Activated gamma-delta T cell treated with Interleukin-2 at 50 U/mL for 16 hours (primary cell): ENCODE measurements at regions not wholly inside any gene's neighbourhood (a gene's known extent, or its start where the extent isn't known, plus 50 kb on each side); places are given as distances from the start of the nearest gene placed in this dataset.
"Not testable (repeated sequence)": the region's sequence is repeated elsewhere in the genome, so short reads cannot be mapped to it uniquely, and the experiment has no call there.

Experiments
- DNase-seq: peaks from one replicate; pipeline ENCODE4 v3.0.0-alpha.2; 2020

DNA sequence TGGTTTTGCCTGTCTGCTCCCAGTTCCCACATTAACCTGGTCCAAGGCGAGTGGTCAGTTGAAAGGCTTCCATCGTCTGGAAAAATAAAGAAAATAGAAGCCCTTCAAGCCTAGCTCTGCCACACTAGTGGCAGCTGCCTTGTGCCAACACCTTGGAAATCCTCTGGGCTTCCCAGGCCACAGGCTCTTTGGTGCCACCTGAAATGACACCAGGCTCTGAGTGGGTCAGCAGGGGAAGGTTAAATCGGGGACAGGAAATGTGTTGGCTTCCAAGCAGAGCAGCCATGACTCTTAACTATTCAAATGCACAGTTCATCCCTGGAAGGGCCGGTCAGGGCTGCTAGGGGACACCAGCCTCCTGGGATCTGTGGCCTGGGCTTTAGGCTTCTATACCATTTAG, 558.7 kb downstream of the MATN1 start:
- no peak for DNase-seq

DNA sequence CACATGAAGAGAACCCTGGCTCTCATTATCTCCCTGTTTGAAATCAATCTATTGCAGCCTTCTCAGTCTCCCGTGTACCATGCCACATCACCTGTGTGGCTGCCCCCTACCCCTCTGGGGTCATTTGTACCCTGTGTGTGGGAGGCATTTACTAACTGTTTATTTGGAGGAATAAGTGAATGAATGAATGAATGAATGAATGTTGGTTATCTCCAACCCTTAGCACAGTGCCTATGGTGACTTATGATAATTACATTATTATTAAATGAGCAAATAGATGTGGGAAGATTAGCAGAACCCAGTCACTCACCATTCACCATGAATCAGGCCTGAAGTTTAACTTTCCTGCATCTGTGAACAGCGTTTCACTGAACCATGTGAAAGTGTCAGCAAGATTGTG, 560.8 kb downstream of the MATN1 start:
- DNase-seq = no peak

DNA sequence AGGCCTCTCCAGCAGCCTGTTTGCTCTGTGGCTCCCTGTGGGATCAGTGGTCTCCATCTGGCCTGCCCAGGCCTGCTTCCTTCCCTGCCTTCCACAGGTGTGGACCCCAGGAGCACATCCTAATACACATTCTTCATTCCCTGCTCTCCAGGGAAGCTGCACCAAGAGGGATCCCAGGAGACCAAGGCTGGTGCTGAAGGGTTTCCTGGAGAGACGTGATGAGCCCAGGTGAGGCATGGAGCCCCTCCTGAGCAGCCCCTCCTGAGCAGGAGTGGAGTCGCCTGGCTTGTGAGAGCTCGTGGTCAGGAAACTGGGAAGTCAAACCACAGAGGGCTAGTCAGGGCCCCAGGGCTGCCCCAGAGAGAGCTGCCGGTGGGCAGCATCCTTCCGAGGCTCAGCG, 561.4 kb downstream of the MATN1 start:
- no peak for DNase-seq

DNA sequence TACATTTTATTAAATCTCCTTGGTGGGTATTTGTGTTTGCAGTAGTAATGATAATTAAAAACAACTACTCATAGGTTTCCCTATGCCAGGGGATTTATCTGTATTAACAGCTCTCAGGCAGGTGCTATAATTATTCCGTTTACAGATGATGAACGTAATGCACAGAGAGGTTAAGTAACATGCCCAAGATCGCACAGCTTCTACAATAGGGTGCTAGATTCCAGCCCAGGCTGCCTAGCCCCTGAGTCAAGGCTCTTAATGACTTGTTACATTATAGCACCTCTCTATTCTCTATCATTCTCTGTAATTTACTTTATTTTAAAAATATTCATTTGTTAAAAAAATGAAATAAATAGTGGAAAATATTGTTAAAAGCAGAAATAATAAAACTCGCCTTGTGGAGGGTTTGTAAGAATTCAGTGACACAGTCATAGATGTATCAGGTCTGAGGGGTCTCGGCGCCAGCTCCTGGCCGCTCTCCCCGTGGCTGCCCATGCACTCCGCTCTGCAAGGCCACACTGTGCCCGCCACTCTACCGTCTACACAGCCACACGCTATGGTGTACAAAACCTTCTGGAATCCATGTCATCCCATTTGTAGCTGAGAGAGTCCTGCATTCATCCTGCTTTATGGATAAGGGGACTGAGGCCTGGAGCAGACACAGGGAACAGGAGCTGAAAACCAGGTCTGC, 562.2 kb downstream of the MATN1 start:
- no peak for DNase-seq

DNA sequence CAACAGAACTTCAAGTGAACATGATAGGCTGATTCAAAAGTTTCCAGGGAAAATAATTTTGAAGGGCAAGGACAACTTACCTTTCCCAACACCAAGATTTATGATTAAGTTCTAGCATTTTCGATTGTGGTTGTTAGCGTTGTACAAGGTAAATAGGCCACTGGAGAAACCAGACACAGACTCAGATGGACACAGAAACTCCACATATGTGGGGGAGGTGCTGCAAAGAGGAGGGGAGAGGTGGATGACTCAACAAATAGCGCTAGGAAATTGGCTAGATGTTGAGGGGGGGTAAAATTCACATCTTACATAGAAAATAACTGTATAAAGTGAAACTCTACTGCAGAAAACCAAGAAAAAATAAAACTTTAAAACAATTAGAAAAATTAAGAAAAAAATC, 564.4 kb downstream of the MATN1 start:
- no peak for DNase-seq

DNA sequence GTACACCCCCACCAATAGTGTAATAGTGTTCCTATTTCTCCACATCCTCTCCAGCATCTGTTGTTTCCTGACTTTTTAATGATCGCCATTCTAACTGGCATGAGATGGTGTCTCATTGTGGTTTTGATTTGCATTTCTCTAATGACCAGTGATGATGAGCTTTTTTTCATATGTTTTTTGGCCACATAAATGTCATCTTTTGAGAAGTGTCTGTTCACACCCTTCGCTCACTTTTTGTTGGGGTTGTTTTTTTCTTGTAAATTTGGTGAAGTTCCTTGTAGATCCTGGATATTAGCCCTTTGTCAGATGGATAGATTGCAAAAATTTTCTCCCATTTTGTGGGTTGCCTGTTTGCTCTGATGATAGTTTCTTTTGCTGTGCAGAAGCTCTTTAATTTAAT, 567.7 kb downstream of the MATN1 start:
- not testable (repeated sequence) for DNase-seq

DNA sequence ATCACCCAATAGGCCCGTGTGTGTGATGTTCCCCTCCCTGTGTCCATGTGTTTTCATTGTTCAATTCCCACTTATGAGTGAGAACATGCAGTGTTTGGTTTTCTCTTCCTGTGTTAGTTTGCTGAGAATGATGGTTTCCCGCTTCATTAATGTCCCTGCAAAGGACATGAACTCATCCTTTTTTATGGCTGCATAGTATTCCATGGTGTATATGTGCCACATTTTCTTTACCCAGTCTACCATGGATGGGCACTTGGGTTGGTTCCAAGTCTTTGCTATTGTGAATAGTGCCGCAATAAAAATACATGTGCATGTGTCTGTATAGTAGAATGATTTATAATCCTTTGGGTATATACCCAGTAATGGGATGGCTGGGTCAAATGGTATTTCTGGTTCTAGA, 568.1 kb downstream of the MATN1 start:
- not testable (repeated sequence) for DNase-seq

DNA sequence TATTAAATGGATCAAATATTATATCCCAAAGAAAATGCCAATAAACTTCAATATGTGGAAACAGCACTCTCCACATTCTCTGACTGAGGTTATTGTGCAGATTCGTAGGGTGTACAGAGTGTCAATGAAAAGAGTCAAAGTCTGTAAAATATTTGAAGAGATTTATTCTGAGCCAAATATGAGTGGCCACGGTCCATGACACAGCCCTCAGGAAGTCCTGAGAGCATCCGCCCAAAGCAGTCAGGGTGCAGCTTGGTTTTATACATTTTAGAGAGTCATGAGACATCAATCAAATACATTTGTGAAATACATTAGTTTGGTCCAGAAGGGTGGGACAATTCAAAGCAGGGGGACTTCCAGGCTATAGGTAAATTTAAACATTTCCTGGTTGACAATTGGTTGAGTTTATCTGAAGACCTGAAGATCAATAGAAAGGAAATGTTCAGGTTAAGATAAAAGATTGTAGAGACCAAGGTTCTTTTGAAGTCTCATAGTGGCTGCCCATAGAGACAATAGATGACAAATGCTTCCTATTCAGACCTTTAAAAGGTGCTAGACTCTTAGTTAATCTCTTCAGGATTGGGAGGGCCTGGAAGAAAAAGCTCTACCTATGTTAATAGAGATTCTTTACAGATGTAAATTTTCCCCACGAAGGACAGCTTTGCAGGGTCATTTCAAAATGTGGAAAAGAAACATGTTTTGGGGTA, 569.5 kb downstream of the MATN1 start:
- DNase-seq = no peak

DNA sequence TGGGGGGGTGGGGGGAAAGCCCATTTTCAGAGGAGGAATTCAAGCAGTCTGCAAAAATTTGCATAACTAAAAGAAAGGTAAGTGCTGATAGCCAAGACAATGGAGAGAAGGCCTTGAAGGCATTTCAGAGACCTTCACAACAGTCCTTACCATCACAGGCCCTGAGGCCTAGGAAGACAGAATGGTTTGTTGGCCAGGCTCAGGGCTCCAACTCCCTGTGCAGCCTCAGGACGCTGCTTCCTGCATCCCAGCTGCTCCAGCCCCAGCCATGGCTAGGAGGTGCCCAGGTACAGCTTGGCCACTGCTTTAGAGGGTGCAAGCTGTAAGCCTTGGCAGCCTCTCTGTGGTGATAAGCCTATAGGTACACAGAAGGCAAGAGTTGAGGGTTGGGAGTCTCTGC, 571.6 kb downstream of the MATN1 start:
- no peak for DNase-seq

DNA sequence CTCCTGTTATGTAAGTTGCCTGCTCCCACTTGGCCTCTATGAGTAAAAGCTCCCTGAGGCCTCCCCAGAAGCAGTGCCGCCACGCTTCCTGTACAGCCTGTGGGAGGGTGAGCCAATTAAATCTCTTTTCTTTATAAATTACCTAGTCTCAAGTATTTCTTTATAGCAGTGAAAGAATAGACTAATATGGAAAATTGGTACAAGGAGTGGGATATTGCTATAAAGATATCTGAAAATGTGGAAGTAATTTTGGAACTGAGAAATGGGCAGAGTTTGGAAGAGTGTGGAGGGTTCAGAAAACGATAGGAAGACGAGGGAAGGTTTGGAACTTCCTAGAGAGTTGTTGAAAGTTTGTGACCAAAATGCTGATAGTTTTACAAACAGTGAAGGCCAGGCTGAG, 572.3 kb downstream of the MATN1 start:
- DNase-seq = no peak

DNA sequence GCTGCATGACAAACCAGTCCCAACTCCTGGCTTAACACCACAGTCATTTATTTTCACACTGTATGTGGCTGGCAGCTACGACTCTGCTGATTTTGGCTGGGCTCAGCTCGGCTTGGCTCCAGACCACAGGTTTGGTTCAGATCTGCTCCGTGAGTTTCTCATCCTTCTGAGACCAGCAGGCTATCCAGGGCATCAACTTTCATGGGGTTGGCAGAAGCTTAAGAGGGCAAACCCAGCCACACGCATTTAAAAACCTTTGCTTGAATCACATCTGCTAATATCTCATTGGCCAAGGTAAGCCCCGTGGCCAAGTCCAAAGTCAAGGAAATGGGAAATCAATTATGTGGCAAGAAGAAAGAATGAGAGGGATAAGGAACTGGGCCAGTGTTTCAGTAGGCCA, 574.2 kb downstream of the MATN1 start:
- DNase-seq = no peak

DNA sequence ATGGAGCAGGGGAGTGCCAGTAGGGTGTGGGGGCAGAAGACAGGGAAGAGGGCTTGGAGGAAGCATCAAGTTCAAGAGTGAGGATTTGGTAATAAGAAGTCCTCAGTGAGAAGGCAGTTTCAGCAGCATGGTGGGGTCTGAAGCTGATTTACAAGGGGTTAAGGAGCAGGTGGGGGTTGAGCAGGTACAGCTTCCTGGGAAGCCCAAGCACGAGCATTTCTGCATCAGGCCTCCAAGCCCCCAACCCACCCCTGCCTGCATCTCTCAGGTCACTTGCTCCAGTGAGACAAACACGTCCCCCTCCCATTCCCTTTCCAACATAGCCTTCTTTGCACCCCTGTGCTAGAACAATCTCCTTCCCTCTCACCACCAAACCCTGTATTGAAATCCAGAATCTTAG, 574.7 kb downstream of the MATN1 start:
- DNase-seq = no peak

DNA sequence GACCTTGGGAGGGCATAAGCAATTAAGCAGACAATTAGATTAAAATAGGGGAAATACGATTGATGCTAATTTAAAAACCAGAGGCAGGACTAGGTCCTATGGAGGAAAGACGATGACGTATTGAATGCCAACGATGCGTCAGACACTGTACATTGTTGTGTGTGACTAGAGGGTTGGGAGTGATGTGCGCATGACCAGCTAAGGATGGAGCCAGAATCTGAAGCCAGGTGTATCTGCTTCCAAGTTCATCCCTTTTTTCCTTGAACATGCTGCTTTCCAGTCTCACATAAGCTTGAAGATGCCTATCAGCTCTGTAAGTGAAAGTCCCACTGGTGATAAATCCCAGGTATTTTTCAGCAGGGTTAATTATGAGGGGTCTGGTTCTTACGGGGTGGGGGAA, 576.2 kb downstream of the MATN1 start:
- no peak for DNase-seq

DNA sequence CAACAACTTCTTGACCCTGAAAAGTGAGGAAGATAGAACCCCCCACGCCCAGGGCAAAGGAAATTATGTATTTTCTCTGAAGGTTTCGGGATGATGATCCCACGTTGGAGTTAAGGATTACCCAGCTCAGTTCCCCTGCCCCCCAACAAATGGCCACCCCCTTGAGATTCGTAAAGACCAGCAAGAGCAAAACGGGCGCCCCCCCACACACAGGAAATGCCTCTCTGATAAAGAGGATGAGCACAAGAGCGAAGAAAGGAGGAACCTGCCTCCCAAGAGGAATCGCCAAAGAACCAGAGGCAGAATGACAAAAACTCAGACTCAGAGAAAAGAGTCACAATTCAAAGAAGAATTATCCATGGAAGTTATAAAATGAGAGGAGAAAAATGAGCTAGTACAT, 576.9 kb downstream of the MATN1 start:
- no peak for DNase-seq

DNA sequence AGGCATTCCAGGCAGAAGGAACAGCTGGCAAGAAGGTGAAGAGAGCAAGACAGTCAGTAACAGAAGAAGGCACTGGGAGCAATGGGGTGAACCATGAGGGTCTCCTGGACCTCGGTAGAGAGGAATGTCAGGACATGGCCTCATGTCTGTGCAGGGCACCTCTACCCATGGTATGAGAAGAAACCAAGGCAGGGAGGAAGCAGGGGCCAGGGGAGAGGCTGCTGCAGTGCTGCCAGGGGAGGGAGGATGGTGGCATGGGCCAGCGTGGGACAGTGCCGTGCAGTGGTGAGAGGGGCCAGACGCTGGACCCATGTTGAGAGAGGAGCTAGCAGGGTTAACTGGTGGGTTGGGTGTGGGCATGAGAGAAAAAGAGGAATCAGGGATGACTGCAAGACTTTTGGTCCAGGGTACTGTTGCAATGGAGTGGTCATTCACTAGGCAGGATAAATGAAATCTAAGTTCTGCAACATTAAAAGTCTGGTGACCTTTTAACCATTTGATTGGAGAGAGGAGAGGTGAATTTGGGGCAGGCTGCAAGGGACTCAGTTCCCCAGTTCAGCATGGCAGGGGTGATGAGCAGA, 577.6 kb downstream of the MATN1 start:
- DNase-seq = no peak

DNA sequence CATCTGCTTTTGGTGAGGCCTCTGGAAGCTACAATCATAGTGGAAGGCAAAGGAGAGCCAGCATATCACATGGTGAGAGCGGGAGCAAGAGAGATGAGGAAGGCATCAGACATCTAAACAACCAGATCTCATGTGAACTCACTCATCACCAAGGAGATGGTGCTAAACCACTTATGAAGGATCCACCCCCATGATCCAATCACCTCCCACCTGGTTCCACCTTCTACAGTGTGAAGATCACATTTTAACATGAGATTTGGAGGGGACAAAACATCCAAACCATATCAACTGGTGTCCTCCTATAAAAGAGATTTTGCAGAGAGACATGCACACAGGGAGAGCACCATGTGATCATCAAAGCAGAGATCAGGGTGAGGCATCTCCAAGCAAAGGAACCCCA, 578.6 kb downstream of the MATN1 start:
- no peak for DNase-seq

DNA sequence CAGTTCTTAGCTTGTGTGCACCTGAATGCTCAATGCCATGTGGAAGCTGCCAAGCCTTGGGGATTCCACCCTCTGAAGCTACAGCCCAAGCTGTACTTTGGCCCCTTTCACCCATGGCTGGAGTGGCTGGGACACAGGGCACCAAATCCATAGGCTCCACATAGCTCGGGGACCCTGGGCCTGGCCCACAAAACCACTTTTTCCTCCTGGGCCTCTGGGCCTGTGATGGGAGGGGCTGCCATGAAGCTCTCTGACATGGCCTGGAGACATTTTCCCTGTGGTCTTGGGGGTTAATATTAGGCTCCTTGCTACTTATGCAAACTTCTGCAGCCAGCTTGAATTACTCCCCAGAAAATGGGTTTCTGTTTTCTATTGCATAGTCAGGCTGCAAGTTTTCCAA, 579.9 kb downstream of the MATN1 start:
- no peak for DNase-seq

DNA sequence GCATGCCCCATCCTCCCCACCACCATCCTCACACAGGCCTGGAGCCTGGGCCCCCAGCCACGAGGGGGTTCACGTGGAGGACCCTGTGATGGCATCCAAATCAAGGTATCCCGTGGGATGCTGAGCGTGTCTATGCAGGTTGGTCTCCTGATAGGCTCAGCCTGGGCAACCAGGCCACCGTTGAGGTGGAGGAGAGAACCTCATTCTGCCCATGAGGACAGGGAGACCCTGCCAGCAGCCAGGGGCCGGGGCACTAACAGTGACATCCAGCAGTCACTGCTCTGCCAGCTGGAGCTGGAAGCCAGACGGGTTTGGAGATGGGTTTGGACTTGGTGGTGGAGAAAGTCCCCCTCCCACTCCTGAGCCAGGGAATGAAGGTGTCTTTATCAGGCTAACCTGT, 582.8 kb downstream of the MATN1 start:
- DNase-seq = no peak

DNA sequence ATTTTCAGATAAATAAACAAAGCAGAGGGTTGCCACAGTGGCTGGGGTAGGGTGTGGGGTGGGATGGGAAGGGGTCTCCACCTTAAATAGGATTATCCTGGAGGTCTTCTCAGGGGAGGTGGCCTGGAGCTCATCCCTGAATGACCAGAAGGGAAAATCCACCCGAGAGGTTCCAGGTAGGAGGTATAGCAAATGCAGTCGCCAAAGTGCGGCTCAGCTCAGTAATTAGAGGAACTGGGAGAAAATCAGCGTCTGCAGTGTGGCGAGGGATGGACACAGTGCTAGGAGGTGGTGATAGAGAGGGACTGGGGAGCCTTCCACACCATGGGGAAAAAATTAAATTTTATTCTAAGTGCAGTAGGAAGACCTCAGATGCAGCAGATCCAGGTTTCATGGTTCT, 584.5 kb downstream of the MATN1 start:
- no peak for DNase-seq

DNA sequence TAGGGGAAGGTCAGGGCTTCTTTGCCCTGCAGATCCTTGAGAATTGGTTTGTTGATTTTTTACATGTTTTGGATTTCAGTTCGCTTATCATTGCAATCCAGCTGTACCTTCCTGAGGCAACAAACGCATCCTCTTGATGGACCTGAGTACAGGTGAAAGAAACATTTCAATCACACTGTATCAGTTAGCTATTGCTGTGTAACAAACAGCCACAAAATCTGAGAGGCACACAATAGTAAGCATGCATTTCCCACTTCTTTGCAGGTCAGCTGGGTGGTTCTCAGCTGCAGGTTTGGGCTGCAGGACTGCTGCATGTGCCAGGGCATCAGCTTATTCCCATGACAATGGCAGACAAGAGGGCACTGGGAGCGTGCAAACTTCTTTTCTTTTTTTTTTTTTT, 586.4 kb downstream of the MATN1 start:
- DNase-seq = no peak

DNA sequence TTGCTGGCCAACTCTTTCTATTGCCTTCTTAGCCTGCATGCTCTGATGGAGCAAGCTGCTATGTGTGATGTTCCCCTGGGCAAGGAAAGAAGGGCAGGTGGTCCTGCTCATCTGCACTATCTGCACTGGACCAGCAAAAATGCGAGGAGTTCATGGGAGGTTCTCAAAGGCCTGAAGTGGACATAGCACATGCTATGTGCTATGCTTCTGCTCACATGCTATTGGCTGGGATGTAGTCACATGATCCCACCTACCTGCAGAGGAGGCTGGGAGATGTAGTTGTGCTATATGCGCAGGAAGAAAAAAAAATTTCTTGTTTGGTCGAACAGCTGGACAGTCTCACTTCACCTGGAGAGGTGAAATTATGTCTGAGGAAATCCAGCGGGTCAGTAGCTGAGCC, 587.7 kb downstream of the MATN1 start:
- no peak for DNase-seq

DNA sequence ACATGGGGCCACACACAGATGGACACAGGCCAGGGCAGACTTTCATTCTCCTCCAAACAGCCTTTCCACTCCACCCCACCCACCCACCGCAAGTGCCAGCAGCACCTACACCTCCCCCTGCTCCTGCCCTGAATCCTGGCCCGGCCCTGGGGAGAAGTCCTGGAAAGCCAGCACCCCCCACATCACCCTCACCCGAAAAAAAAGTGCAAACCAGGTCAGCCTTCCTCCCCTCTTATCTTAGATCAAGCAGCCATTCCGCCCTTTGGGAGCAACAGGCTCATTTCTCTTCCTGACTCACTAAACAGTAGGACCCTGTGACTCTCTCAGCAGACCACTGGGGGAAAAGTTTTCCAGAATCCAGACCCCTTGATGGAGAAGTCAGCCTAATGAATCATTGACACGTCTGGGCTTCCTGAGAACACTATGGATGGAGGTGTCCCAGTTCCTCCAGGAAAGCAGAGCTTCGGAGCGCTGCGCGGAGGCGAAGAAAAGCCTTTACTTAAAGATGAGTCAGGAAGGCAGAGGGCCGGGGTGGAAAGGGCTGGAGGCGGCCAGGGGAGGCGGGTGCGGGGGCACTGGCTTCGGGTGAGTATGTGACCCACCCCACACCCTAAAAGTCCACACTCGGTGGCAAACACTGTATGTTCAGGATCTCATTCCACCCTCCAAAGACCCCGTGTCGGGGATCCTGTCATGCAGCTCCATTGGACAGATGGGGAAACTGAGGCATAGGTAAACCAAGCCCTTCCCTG, 588.7 kb downstream of the MATN1 start:
- DNase-seq = no peak

DNA sequence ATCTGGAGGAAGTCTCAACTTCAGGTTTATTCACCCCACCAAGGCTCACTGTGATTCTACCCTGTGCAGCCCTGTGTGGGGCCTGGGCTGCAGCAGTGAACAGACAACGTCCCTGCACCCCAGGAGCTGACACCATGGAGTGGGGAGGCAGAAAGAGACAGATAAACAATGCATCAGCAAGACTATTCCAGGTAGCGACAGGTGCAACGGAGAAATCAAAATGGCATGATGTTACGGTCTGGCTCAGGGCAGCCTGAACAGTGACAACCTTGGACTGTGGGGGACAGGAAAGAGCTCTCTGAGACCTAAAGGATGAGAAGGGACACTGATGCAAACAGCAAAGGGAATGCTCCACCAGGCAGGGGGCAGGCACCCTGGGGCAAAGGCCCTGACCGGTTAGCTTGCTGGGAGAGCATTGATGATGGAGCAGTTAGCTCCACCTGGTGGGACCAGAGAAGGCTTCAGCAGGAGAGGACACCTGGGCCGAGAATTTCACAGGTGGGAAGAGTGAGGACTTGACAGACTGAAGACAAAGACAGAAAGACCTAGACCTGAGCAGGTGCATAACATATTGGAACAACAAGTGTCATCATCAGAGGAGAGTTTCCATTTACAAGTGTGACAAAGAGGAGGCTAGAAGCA, 589.9 kb downstream of the MATN1 start:
- no peak for DNase-seq
